Liver (tissue), 7 donors: ENCODE measurements at regions not wholly inside any gene's neighbourhood (a gene's known extent, or its start where the extent isn't known, plus 50 kb on each side); places are given as distances from the start of the nearest gene placed in this dataset.

ENCODE experiments used
- DNase-seq: peaks from one replicate; pipeline ENCODE4 v3.0.0-alpha.2; 2017; ENCODE audit warnings: low spot score
- H3K27ac ChIP-seq, 2 donors: one replicate each; pipeline ENCODE4 v1.7.0; 2013; ENCODE audit warnings: inconsistent platforms in 2 of 2, low read length in 2 of 2, control low read depth in 1 of 2, low read depth in 1 of 2, mild to moderate bottlenecking in 1 of 2
- H3K27me3 ChIP-seq, 4 donors: one replicate each; pipeline versions ENCODE4 v1.6.1 to v1.7.0; 2013; ENCODE audit warnings: low read length in 3 of 4, inconsistent platforms in 1 of 4, mild to moderate bottlenecking in 1 of 4, moderate library complexity in 1 of 4; ENCODE audit not compliant: control insufficient read depth in 4 of 4, insufficient read depth in 4 of 4
- H3K36me3 ChIP-seq, 4 donors: one replicate each; pipeline versions ENCODE4 v1.6.1 to v1.7.0; 2013; ENCODE audit warnings: low read length in 3 of 4, mild to moderate bottlenecking in 3 of 4, low read depth in 1 of 4, moderate library complexity in 1 of 4; ENCODE audit not compliant: control insufficient read depth in 4 of 4, insufficient read depth in 3 of 4
- H3K4me1 ChIP-seq, 4 donors: one replicate each; pipeline versions ENCODE4 v1.6.1 to v1.7.0; 2013; ENCODE audit warnings: low read length in 3 of 4, mild to moderate bottlenecking in 3 of 4, moderate library complexity in 1 of 4; ENCODE audit not compliant: control insufficient read depth in 4 of 4, insufficient read depth in 4 of 4
- H3K4me3 ChIP-seq, 3 donors: one replicate each; pipeline versions ENCODE4 v1.6.1 to v1.7.0; 2013; ENCODE audit warnings: low read length in 3 of 3, control low read depth in 1 of 3, low read depth in 1 of 3, mild to moderate bottlenecking in 1 of 3
- H3K9ac ChIP-seq, 2 donors: one replicate each; pipeline ENCODE4 v1.7.0; 2013; ENCODE audit warnings: low read length in 2 of 2, mild to moderate bottlenecking in 2 of 2, moderate library complexity in 2 of 2, control low read depth in 1 of 2, low read depth in 1 of 2
- H3K9me3 ChIP-seq, 4 donors: one replicate each; pipeline versions ENCODE4 v1.6.1 to v1.7.0; 2013; ENCODE audit warnings: low read length in 3 of 4; ENCODE audit not compliant: control insufficient read depth in 4 of 4
- ATF3 ChIP-seq: IDR thresholded peaks from 2 replicates; pipeline ENCODE4 v1.6.1; 2016; ENCODE audit warnings: antibody characterized with exemption
- EGR1 ChIP-seq, 2 donors: IDR thresholded peaks; 2 replicates each; pipeline ENCODE4 v1.6.1; 2016 to 2018; ENCODE audit warnings: antibody characterized with exemption in 2 of 2, low read depth in 2 of 2
- FOXA1 ChIP-seq: IDR thresholded peaks from 2 replicates; pipeline ENCODE4 v1.6.1; 2016; ENCODE audit warnings: antibody characterized with exemption
- FOXA2 ChIP-seq: IDR thresholded peaks from 2 replicates; pipeline ENCODE4 v1.6.1; 2016; ENCODE audit warnings: antibody characterized with exemption
- HNF4A ChIP-seq, 2 donors: conservative IDR thresholded peaks; 2 replicates each; pipeline ENCODE4 v1.6.1; 2016; ENCODE audit warnings: antibody characterized with exemption in 2 of 2, mild to moderate bottlenecking in 2 of 2
- HNF4G ChIP-seq: IDR thresholded peaks from 2 replicates; pipeline ENCODE4 v1.6.1; 2016; ENCODE audit warnings: antibody characterized with exemption
- JUND ChIP-seq, 2 donors: IDR thresholded peaks; 2 replicates each; pipeline ENCODE4 v1.6.1; 2016; ENCODE audit warnings: antibody characterized with exemption in 2 of 2
- MAX ChIP-seq: IDR thresholded peaks from 2 replicates; pipeline ENCODE4 v1.6.1; 2016; ENCODE audit warnings: antibody characterized with exemption
- NR2F2 ChIP-seq: IDR thresholded peaks from 2 replicates; pipeline ENCODE4 v1.6.1; 2016; ENCODE audit warnings: antibody characterized with exemption
- RAD21 ChIP-seq, 2 donors: IDR thresholded peaks; 2 replicates each; pipeline ENCODE4 v1.6.1; 2016; ENCODE audit warnings: antibody characterized with exemption in 2 of 2, mild to moderate bottlenecking in 2 of 2
- REST ChIP-seq: IDR thresholded peaks from 2 replicates; pipeline ENCODE4 v1.6.1; 2016; ENCODE audit warnings: antibody characterized with exemption, mild to moderate bottlenecking
- RXRA ChIP-seq, 2 donors: IDR thresholded peaks; 2 replicates each; pipeline ENCODE4 v1.6.1; 2017 to 2018; ENCODE audit warnings: antibody characterized with exemption in 2 of 2, mild to moderate bottlenecking in 1 of 2
- SP1 ChIP-seq: IDR thresholded peaks from 2 replicates; pipeline ENCODE4 v1.6.1; 2018; ENCODE audit warnings: antibody characterized with exemption, mild to moderate bottlenecking
- TAF1 ChIP-seq: conservative IDR thresholded peaks from 2 replicates; pipeline ENCODE4 v1.6.1; 2016; ENCODE audit warnings: antibody characterized with exemption, mild to moderate bottlenecking
- ZBTB33 ChIP-seq: IDR thresholded peaks from 2 replicates; pipeline ENCODE4 v1.6.1; 2016; ENCODE audit warnings: antibody characterized with exemption
- WGBS: extraction: QIAGEN DNeasy Blood & Tissue Kit; methylation state at CpG from one replicate; pipeline ENCODE4 v1.1.7; 2013; 5-methylcytosine and 5-hydroxymethylcytosine counted together
- donor health status: healthy.
- donor health status: healthy.
- donor health status: healthy.
- donor health status: healthy.

GRCh38 chr19:30856376-30856775 is 484.2 kb downstream of the ZNF536 start (continued):
- TF ChIP-seq HNF4A (conservative IDR thresholded peaks at IDR 0.05) (no peak), FOXA1 (no peak), RXRA (IDR thresholded peaks at IDR 0.05) (no peak), FOXA2 (no peak), SP1 (no peak), HNF4G (no peak), ATF3 (no peak)

- Histone ChIP-seq H3K4me3 (no peak overlapping the region), H3K9ac (no peak overlapping the region), H3K27me3 (no peaks in the 10 kb centered on the region), H3K9me3 (peaks cover 0 to 2% (median 0%) of the 10 kb centered on the region in 4 donors), H3K4me1 (no peaks in the 10 kb centered on the region), H3K27ac (no peak overlapping the region), H3K36me3 (no peaks in the 10 kb centered on the region)
- 84% methylated on average over 6 of the region's 6 CpGs for WGBS
- TF ChIP-seq NR2F2: no peak
- TF ChIP-seq SP1: no peak
- no peak for DNase-seq
These were observed 483.3 kb downstream of the ZNF536 start for GRCh38 chr19:30855442-30855841.

GRCh38 chr19:30854661-30855060 is 482.5 kb downstream of the ZNF536 start:
- Histone ChIP-seq H3K4me1 (no peaks in the 10 kb centered on the region), H3K4me3 (no peak overlapping the region), H3K9ac (no peak overlapping the region), H3K9me3 (no peaks in the 10 kb centered on the region), H3K27me3 (no peaks in the 10 kb centered on the region), H3K36me3 (no peaks in the 10 kb centered on the region), H3K27ac (no peak overlapping the region)
- TF ChIP-seq JUND (IDR thresholded peaks at IDR 0.05) (no peak), MAX (no peak), FOXA2 (no peak), FOXA1 (no peak), RXRA (IDR thresholded peaks at IDR 0.05) (no peak), EGR1 (IDR thresholded peaks at IDR 0.05; ENCODE audit: low read depth in 2 of 2) (no peak), SP1 (no peak), TAF1 (no peak), REST (no peak), RAD21 (IDR thresholded peaks at IDR 0.05) (no peak), ZBTB33 (no peak)
- DNase-seq: no peak
- 90% methylated on average over 4 of the region's 4 CpGs for whole genome bisulfite sequencing
